Right forelimb (tissue), 1 donor: ENCODE measurements at regions not wholly inside any gene's neighbourhood (a gene's known extent, or its start where the extent isn't known, plus 50 kb on each side); places are given as distances from the start of the nearest gene placed in this dataset.

Source experiments
- DNase-seq: peaks from one replicate; pipeline ENCODE4 v3.0.0-alpha.2; 2018

DNA sequence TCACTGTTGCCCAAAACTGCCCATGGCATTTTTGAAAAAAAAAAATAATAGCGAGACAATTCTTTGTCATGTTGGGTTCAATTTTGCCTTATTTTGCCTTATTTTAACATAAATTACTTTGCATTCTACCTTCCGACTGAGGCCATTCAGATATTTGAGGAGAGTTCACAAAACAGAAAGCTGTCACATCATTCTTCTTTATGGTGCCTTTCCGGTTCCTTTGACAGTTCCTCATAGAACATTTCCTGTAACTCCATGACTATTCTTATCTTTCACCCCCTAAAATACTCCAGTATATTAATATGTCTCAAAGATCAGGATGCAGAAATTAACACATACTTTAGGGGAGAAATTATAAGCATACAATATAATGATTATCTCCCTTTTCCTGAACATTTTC is 476.7 kb downstream of the NOVA1 start:
- DNase-seq: no peak

- no peak for DNase-seq
These were observed 483.8 kb downstream of the NOVA1 start for GRCh38 chr14:26113911-26114640.

- no peak for DNase-seq
These were observed 493.1 kb downstream of the NOVA1 start for GRCh38 chr14:26104717-26105116.

GRCh38 chr14:26097852-26098251 is 500.0 kb downstream of the NOVA1 start:
- no peak for DNase-seq

GRCh38 chr14:26088275-26088674 is 509.6 kb downstream of the NOVA1 start:
- no peak for DNase-seq

GRCh38 chr14:26081043-26081442 is 516.8 kb downstream of the NOVA1 start:
- no peak for DNase-seq

DNA sequence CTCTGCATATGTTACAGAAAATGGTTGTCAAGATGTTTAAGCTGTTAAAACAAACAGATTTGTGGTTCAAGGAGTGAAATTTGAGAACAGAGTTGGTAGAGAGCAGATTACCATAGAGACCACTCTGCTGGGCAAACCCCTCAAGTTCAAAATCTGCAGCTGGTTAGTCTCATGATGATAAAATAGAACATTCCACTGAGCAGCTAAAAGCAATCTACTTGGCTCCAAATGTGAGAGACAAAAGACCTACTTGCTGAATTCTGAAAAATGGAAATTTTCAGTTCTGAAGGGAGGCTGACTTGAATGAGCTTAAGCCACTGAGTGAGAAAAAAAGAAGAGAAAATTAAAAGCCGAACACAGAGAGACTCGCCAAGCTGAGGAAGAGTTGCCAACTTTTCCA is 519.3 kb downstream of the NOVA1 start:
- no peak for DNase-seq

- no peak for DNase-seq
These were observed 522.9 kb downstream of the NOVA1 start for GRCh38 chr14:26074892-26075291.

DNA sequence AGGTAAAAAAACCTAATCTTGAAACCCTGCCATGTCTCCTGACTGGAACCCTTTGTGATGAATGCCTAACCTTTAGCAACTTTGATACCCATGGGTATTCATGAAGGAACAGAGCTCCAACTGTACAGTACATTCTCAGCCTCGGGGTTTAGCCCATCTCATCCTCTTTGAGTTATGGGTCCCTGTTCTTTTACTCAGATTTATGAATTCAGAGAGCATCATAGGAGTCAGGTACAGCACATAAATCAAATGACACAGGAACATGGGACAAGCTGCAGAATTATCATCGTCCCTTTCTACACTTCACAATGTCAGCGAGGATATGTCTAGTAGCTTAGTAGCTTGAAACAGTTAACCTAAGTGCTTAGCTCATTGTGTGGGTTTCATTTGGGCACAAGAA is 527.4 kb downstream of the NOVA1 start:
- no peak for DNase-seq

GRCh38 chr14:26067786-26068459 is 529.9 kb downstream of the NOVA1 start:
- DNase-seq: no peak

GRCh38 chr14:26067341-26067740 is 530.5 kb downstream of the NOVA1 start:
- DNase-seq: no peak

DNA sequence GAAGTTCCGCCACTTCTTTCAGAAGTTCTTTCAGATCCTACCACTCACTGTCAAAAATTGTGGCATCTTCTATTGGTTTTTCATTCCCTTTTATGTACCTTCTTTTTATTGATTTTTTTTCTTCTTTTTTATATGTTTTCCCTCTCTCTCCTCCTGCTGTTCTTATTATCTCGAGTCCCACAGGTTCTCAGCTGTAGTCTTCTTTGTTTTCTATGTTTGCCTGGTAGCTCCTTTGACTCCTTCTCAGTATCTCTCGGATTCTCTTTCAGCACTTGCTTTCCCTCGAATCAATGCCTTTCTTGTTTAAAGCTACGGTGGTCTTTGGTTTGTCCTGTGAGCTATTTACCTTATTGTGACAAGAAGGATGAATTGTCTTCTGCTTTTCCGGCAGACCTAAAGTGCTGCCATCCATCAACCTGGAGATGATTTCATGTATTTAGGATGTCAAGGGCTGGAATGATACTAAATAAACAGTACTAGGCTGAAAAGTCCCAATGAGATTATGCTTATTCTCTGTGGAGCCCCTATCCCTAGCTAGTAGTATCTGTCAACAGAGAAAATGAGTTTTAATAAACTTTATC is 541.7 kb downstream of the NOVA1 start:
- DNase-seq: no peak

DNA sequence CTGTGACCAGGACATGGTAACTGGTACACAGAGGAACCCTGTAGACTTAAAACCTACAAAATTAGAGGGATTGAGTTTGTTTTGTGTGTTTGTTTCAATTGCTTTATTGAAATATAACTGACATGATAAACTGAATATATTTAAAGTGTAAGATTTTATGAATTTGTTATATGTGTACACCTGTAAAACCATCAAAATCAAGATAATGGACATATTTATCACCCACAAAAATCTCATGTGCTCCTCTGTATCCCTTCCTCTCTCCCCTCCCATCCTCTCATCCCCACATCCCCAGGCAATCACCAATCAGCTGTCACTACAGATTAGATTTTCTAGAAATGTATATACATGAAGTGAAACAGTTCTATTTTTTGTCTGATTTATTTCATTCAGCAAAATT is 565.5 kb downstream of the NOVA1 start:
- DNase-seq: no peak

- no peak for DNase-seq
These were observed 571.4 kb downstream of the NOVA1 start for GRCh38 chr14:26026384-26026783.

DNA sequence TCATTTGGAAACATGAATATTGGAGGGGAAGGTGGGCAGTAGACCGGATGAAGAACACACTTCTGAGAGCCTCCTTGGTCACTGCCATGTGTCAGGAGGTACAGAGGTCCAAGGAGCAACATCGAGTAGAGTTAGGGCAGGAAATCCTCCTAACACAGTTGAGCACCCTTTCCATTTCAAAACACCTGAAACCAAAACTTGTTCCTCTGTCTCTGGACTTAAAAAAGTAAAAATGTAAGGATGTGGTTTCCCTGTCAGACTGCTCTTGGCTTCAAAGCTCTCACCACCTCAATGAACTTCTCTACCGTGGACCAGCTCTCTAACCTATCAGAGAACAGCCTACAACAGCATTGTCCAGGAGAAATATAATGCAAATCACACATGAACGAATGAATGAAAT is 573.9 kb downstream of the NOVA1 start:
- no peak for DNase-seq

DNA sequence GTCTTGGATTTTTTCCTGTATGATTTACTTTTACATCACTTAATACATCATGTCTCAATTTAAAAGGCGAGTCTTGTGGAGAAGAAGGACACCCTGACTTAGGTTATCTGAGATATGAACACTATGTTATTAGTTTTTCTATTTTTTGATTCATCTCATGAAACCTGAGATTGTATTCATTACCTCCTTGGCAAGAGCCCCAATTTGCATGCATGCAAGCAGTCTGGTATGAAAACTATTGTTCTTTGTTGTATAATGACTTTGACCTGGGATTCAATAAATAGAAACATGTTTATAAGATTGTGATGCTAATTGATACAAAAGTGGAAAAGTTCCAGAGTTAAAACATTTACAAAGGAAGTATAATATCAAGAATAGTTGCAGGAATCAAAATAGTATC is 576.1 kb downstream of the NOVA1 start:
- no peak for DNase-seq

DNA sequence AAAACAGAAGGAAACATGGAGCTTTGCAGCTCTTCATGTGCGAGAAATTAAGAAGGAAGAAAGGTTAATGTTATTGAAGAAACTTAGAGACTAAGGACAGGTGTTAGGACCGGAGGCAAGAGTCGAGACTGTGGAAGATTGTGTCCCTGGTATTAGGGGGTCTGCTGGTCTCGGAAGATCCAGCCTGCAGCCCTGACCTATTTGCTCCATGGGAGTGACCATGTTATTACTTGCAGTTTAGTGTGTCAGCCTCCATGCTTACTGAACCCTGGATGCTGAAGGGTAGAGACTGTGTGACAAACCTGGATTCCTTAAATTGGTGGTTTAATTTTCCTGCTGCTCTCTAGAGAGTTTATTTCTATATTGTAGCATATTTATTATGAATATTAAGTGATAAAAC is 580.6 kb downstream of the NOVA1 start:
- DNase-seq: no peak

DNA sequence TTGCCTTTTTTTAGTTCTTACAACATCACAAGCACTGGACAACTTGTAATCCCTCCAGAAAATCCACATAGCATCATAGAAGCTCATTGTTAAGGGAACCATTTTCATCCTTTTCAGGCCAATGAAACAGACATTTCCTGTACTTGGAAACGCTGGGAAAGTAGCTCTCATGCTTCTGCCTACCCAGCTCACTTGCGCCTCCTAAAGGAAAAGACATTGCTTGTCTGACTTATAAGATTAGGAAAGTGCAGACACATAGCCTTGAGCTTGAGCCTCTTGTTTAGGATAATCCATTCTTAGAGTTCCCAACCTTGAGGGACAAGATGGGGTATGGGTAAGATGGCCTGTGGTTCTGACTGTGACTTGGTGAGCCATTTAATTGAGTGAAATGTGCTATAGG is 589.5 kb downstream of the NOVA1 start:
- DNase-seq: no peak

DNA sequence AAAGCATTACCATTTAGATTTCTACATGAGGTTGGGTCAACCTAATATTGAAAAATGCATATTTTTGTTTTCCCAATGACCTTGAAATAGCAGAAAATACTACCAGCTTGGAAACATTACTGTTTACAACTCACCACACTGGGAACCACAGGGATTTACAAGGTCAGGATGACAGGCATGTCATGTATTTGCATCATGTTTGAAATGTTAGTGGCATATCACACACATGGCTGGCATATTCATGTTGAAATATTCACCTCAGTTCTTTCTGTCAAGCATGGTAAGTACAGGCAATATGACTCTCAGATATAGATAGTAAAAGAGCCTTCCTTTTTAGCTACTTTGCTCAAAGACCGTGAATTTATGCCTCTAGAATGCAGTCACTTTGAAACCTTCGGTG is 593.5 kb downstream of the NOVA1 start:
- no peak for DNase-seq

- no peak for DNase-seq
These were observed 604.0 kb downstream of the NOVA1 start for GRCh38 chr14:25993830-25994229.

DNA sequence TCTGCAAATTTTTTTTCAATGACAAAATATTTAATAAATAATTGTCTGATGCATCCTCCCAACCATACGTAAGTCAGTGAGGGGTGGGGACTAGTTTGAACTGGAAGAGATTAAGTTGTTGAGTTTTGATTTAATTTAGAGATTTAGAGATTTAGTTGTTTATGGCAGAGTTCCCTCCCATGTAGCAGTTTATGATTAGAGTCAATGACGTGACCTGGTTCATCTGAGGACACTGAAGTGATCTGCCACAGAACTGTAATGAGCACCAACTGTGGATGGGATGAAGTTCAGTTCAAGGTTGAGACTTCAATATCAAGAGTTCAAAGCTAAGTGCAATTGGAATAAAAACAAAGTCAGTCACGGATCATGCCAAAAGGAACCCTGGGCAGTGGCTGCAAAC is 609.3 kb downstream of the NOVA1 start:
- no peak for DNase-seq

GRCh38 chr14:25955772-25956171 is 642.1 kb downstream of the NOVA1 start:
- no peak for DNase-seq

GRCh38 chr14:25953532-25954139 is 644.2 kb downstream of the NOVA1 start:
- no peak for DNase-seq

GRCh38 chr14:25945746-25946145 is 652.1 kb downstream of the NOVA1 start:
- DNase-seq: no peak
